ENCODE measurements at regions not wholly inside any gene's neighbourhood (a gene's known extent, or its start where the extent isn't known, plus 50 kb on each side); places are given as distances from the start of the nearest gene placed in this dataset.

DNA sequence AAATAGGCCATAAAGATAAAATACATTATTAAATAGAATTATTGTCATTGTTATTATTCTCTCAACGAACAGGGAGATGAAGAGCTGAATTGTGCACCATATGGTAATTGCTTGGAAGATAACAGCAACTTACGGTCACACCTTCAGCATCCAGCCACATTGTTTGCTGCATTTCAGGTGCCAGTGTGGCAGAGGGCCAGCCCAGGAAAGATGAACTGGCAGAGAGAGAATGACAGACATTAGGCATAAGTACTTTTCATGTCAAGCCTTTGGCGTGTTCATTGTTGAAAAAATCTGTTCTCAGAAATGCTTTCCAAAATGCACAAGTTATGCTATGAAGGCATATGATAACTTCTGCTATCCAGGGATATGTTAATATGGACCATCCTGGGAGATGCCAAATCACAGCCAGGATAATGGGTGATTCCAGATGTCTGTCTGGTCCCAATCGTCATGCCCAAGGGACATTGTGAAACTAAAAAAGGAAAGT lies 748.6 kb upstream of the PIK3C3 start:
- no peaks in the 10 kb centered on the region for H3K9me3 ChIP-seq
- no peaks in the 10 kb centered on the region for H3K4me1 ChIP-seq
- intact Hi-C loops (cut with DNase I) = no loop called here
- H3K36me3 ChIP-seq = no peaks in the 10 kb centered on the region
- no peak for TF ChIP-seq EP300 (IDR thresholded peaks at IDR 0.05)
- TF ChIP-seq POLR2AphosphoS5 (IDR thresholded peaks at IDR 0.05) = no peak
- TF ChIP-seq, protein P1, sequence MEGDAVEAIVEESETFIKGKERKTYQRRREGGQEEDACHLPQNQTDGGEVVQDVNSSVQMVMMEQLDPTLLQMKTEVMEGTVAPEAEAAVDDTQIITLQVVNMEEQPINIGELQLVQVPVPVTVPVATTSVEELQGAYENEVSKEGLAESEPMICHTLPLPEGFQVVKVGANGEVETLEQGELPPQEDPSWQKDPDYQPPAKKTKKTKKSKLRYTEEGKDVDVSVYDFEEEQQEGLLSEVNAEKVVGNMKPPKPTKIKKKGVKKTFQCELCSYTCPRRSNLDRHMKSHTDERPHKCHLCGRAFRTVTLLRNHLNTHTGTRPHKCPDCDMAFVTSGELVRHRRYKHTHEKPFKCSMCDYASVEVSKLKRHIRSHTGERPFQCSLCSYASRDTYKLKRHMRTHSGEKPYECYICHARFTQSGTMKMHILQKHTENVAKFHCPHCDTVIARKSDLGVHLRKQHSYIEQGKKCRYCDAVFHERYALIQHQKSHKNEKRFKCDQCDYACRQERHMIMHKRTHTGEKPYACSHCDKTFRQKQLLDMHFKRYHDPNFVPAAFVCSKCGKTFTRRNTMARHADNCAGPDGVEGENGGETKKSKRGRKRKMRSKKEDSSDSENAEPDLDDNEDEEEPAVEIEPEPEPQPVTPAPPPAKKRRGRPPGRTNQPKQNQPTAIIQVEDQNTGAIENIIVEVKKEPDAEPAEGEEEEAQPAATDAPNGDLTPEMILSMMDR (IDR thresholded peaks at IDR 0.05) = no peak
- no peak for TF ChIP-seq POLR2A (IDR thresholded peaks at IDR 0.05)
- WGBS, 2 donors = 63 to 83% methylated on average over 4 of the region's 4 CpGs
- no peaks in the 10 kb centered on the region for H3K27me3 ChIP-seq
- no peak for DNase-seq
- no peak overlapping the region for H3K27ac ChIP-seq
- H3K4me3 ChIP-seq = no peak overlapping the region

DNA sequence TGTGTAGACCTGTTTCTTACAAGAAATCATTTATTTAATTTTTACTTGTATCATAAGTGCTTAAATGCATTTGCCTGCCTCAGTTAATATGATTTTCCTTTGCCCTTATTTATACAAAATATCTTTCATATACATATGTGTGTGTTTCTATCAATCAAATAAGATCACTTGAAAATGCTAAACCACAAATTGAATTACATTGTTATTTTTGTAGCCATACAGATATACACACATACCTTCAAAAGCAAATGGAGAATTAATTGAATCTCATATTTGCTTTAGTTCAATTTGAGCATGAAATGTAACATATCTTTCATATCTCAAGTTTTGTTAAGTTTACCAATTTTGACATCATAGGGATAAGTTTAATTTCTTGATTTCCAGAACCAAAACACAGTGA lies 755.8 kb upstream of the PIK3C3 start:
- TF ChIP-seq EP300 (IDR thresholded peaks at IDR 0.05) (no peak), POLR2A (IDR thresholded peaks at IDR 0.05) (no peak), POLR2AphosphoS5 (IDR thresholded peaks at IDR 0.05) (no peak)
- TF ChIP-seq, protein P1 (IDR thresholded peaks at IDR 0.05) = no peak
- H3K4me1 ChIP-seq = no peaks in the 10 kb centered on the region
- intact Hi-C loops (cut with DNase I) = no loop called here
- H3K27me3 ChIP-seq = no peaks in the 10 kb centered on the region
- H3K4me3 ChIP-seq = no peak overlapping the region
- no peak overlapping the region for H3K27ac ChIP-seq
- no peaks in the 10 kb centered on the region for H3K9me3 ChIP-seq
- no peaks in the 10 kb centered on the region for H3K36me3 ChIP-seq
- no peak for DNase-seq

DNA sequence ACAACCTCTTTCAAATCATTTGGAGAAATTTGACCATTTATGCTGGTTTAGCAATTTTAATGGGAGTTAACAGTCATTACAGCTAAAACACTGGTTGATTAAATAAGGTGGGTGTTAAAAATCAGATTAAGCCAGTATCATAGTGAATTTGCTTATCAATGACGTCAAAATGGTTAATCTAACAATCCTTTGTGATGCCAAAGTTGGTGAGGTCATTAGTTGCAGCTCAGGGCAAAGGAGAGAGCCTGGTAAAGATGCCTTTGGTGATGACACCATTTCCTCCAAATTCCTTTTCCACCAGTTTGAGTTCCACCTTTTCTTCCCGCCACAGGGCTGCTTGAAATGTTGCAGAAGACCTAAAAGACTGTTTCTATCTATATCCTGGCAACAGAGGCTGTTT lies 757.1 kb upstream of the PIK3C3 start:
- 74 to 86% methylated on average over 2 of the region's 2 CpGs for WGBS, 2 donors
- H3K36me3 ChIP-seq = no peaks in the 10 kb centered on the region
- no peaks in the 10 kb centered on the region for H3K4me1 ChIP-seq
- no peak for TF ChIP-seq POLR2AphosphoS5 (IDR thresholded peaks at IDR 0.05)
- no peak for TF ChIP-seq EP300 (IDR thresholded peaks at IDR 0.05)
- H3K9me3 ChIP-seq = no peaks in the 10 kb centered on the region
- no peaks in the 10 kb centered on the region for H3K27me3 ChIP-seq
- no peak overlapping the region for H3K4me3 ChIP-seq
- H3K27ac ChIP-seq = no peak overlapping the region
- intact Hi-C loops (cut with DNase I) = no loop called here
- DNase-seq = no peak

DNA sequence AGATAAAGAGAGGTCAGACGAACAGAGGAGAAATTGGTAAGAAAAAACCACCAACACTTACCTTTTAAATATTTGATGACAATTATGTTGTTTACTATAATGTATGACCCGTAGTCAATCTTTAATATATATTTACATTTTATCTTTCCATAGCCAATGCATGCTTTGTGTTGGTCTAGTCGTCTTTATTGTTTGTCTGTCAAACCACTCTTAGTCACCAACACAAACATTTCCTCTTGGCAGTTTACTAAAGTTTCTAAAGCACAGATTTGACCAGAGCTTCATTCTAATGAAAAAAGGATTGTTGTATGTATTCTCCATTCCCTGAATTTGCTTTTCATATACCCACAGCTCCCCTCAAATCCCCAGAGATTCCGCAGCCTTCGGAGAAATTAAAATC lies 784.7 kb upstream of the PIK3C3 start:
- 41 to 65% methylated on average over 5 of the region's 5 CpGs for WGBS, 2 donors
- H3K27me3 ChIP-seq = no peaks in the 10 kb centered on the region
- intact Hi-C loops (cut with DNase I) = no loop called here
- no peaks in the 10 kb centered on the region for H3K9me3 ChIP-seq
- no peak for DNase-seq
- H3K27ac ChIP-seq = no peak overlapping the region
- H3K4me3 ChIP-seq = no peak overlapping the region
- TF ChIP-seq POLR2A (IDR thresholded peaks at IDR 0.05) (no peak), EP300 (IDR thresholded peaks at IDR 0.05) (no peak), POLR2AphosphoS5 (IDR thresholded peaks at IDR 0.05) (no peak)
- TF ChIP-seq, protein P1 (IDR thresholded peaks at IDR 0.05) = no peak
- H3K36me3 ChIP-seq = no peaks in the 10 kb centered on the region
- H3K4me1 ChIP-seq = no peaks in the 10 kb centered on the region

DNA sequence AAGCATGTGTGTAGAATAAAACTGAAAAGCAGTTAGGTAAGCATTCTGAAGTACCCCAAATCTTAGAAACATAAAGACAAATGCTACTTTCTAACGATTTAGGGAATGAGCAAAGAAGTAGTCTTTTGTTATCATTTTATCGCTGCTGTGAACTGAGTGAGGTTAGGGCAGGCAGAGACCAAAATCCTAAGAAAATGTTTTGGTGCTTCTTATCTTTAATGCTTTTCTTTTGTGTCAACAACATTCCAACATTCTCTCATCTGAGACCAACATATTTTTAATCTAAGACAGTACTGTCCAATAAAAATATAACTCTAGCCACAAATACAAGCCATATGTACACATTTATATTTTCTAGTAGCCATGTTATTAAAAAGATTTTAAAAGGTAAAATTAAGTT lies 789.4 kb upstream of the PIK3C3 start:
- DNase-seq = no peak
- Histone ChIP-seq H3K4me1 (no peaks in the 10 kb centered on the region), H3K36me3 (no peaks in the 10 kb centered on the region), H3K9me3 (no peaks in the 10 kb centered on the region), H3K4me3 (no peak overlapping the region), H3K27me3 (no peaks in the 10 kb centered on the region), H3K27ac (no peak overlapping the region)
- intact Hi-C loops (cut with DNase I) = no loop called here
- 84 to 86% methylated on average over 2 of the region's 2 CpGs for whole genome bisulfite sequencing, 2 donors
- TF ChIP-seq POLR2AphosphoS5 (IDR thresholded peaks at IDR 0.05) (no peak), POLR2A (IDR thresholded peaks at IDR 0.05) (no peak), EP300 (IDR thresholded peaks at IDR 0.05) (no peak)
- TF ChIP-seq, protein P1 (IDR thresholded peaks at IDR 0.05) = no peak

All from sigmoid colon (tissue), 6 donors.